Fibroblast of upper back skin (primary cell): ENCODE measurements at regions not wholly inside any gene's neighbourhood (a gene's known extent, or its start where the extent isn't known, plus 50 kb on each side); places are given as distances from the start of the nearest gene placed in this dataset.
A peak's percentile ranks its signal among the peaks of the same experiment; 100 is the strongest.

Source experiments
- DNase-seq: peaks from one replicate; pipeline ENCODE4 v3.0.0-alpha.2; 2013

- DNase-seq: no peak
These were observed 178.8 kb upstream of the C9orf72 start for GRCh38 chr9:27752069-27752468.

GRCh38 chr9:27755846-27756245 lies 182.6 kb upstream of the C9orf72 start:
- DNase-seq: no peak

GRCh38 chr9:27756418-27756817 lies 183.1 kb upstream of the C9orf72 start:
- DNase-seq: no peak

GRCh38 chr9:27763831-27764230 lies 190.6 kb upstream of the C9orf72 start:
- DNase-seq: no peak

GRCh38 chr9:27765266-27766072 lies 192.2 kb upstream of the C9orf72 start:
- DNase-seq: peak; percentile 67

GRCh38 chr9:27766073-27766835 lies 193.0 kb upstream of the C9orf72 start:
- DNase-seq: peak; percentile 73

GRCh38 chr9:27768781-27769180 lies 195.5 kb upstream of the C9orf72 start:
- no peak for DNase-seq

GRCh38 chr9:27770541-27770940 lies 197.3 kb upstream of the C9orf72 start:
- no peak for DNase-seq

- peak; percentile 45 for DNase-seq
These were observed 198.7 kb upstream of the C9orf72 start for GRCh38 chr9:27771803-27772545.

- DNase-seq: peak; percentile 7
These were observed 211.8 kb upstream of the C9orf72 start for GRCh38 chr9:27784847-27785713.

GRCh38 chr9:27785714-27786100 lies 212.4 kb upstream of the C9orf72 start:
- DNase-seq: peak; percentile 29

- DNase-seq: no peak
These were observed 214.6 kb upstream of the C9orf72 start for GRCh38 chr9:27787891-27788290.

GRCh38 chr9:27791311-27791710 lies 218.0 kb upstream of the C9orf72 start:
- DNase-seq: peak; percentile 48

GRCh38 chr9:27792971-27793689 lies 219.8 kb upstream of the C9orf72 start:
- no peak for DNase-seq

GRCh38 chr9:27799326-27799725 lies 226.0 kb upstream of the C9orf72 start:
- DNase-seq: peak; percentile 1

- DNase-seq: no peak
These were observed 226.9 kb upstream of the C9orf72 start for GRCh38 chr9:27800159-27800558.

- DNase-seq: no peak
These were observed 227.6 kb upstream of the C9orf72 start for GRCh38 chr9:27800692-27801370.

GRCh38 chr9:27801545-27801944 lies 228.3 kb upstream of the C9orf72 start:
- DNase-seq: no peak

GRCh38 chr9:27802418-27802817 lies 229.1 kb upstream of the C9orf72 start:
- DNase-seq: no peak

GRCh38 chr9:27808864-27809263 lies 235.6 kb upstream of the C9orf72 start:
- DNase-seq: no peak

GRCh38 chr9:27817747-27818146 lies 244.5 kb upstream of the C9orf72 start:
- DNase-seq: no peak
